Left ventricle myocardium inferior (tissue), 1 donor: ENCODE measurements at regions not wholly inside any gene's neighbourhood (a gene's known extent, or its start where the extent isn't known, plus 50 kb on each side); places are given as distances from the start of the nearest gene placed in this dataset.

Experiments
- DNase-seq: peaks from one replicate; pipeline ENCODE4 v3.0.0-alpha.2; 2020
- H3K27ac ChIP-seq: fragments of 200-600 bp; replicated peaks from 2 replicates; pipeline ENCODE4 v1.8.0; 2021
- H3K27me3 ChIP-seq: fragments of 200-600 bp; 2 replicates; pipeline ENCODE4 v1.8.0; 2021; ENCODE audit warnings: low read depth
- H3K36me3 ChIP-seq: fragments of 200-600 bp; 2 replicates; pipeline ENCODE4 v1.8.0; 2021
- H3K4me1 ChIP-seq: fragments of 200-600 bp; 2 replicates; pipeline ENCODE4 v1.8.0; 2021
- H3K4me3 ChIP-seq: fragments of 200-600 bp; 2 replicates; pipeline ENCODE4 v1.8.0; 2021; ENCODE audit warnings: mild to moderate bottlenecking, moderate library complexity
- H3K9me3 ChIP-seq: fragments of 200-600 bp; replicated peaks from 2 replicates; pipeline ENCODE4 v1.8.0; 2021
- intact Hi-C: fragments of 100-400 bp; cut with micrococcal nuclease; formaldehyde crosslinking; loops from one replicate; pipeline ENCODE4 v1.11.0; 2022
- TF ChIP-seq, protein P1 (sequence below): fragments of 200-600 bp; IDR thresholded peaks from 2 replicates; pipeline ENCODE4 v1.8.0; 2021; ENCODE audit warnings: antibody characterized with exemption, mild to moderate bottlenecking, borderline replicate concordance
- donor health status: DM: no; HTN: yes; CAD: no; lungs with severe emphysema.

DNA sequence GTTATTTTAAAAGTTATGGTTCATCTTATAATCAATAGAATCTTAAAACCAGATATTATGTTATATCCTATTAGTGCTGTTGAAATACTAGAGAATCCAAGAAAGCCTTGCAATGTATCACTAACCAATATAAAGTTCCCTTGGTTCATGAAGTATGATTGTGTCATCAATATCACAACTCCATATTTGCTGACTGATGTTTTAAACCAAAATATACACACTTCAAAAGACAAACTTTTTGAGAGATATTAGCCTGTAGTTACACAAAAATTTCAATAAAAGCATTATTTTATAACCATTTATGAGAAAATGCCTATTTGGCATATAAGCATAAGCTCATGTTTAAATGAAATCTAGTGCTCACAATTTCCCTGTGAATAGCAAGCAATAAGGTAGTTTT is 198.6 kb downstream of the CENPC start:
- intact Hi-C loops, result no loop called here
- no peaks in the 10 kb centered on the region for H3K36me3 ChIP-seq
- H3K4me3 ChIP-seq, result no peak overlapping the region
- no peak for DNase-seq
- H3K27ac ChIP-seq, result no peak overlapping the region
- TF ChIP-seq, protein P1, sequence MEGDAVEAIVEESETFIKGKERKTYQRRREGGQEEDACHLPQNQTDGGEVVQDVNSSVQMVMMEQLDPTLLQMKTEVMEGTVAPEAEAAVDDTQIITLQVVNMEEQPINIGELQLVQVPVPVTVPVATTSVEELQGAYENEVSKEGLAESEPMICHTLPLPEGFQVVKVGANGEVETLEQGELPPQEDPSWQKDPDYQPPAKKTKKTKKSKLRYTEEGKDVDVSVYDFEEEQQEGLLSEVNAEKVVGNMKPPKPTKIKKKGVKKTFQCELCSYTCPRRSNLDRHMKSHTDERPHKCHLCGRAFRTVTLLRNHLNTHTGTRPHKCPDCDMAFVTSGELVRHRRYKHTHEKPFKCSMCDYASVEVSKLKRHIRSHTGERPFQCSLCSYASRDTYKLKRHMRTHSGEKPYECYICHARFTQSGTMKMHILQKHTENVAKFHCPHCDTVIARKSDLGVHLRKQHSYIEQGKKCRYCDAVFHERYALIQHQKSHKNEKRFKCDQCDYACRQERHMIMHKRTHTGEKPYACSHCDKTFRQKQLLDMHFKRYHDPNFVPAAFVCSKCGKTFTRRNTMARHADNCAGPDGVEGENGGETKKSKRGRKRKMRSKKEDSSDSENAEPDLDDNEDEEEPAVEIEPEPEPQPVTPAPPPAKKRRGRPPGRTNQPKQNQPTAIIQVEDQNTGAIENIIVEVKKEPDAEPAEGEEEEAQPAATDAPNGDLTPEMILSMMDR, result no peak
- no peaks in the 10 kb centered on the region for H3K4me1 ChIP-seq
- H3K27me3 ChIP-seq, result no peaks in the 10 kb centered on the region
- no peaks in the 10 kb centered on the region for H3K9me3 ChIP-seq

DNA sequence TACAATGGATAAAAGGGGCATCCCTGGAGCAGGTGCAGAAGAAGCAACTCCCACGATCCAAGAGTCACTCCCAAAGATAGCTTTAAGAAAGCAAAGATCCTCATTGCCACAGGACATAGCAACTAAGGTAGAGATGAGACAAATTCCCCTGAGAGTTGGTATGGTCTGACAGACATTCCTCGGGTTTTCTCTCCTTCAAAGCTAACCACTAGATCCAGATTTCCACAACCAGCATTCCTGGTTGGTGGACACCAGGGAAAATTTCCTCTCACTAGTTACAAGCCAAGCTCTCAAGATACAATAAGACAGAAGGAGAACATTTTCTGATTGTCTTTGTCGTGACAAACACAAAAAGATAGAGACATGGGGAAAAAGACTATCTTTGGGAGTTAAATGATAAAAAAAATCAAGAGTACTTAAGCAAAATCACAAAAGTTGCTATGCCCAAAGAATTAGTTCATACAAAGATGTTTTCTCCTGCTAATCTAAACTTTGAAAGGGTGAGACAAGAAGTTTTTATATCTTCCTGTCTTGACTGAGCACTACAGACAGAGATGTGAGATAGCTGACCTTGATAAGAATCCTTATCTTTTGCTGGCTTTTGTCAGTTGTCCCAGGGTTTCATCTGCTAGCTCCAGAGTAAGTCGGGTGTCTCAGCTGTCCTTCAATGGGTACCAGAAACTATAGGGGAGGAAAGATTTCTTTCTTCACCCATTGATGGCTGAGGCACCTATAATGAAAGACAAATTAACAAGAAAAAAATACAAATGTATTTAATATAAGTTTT is 200.5 kb downstream of the CENPC start:
- H3K9me3 ChIP-seq, result no peaks in the 10 kb centered on the region
- intact Hi-C loops, result no loop called here
- no peak overlapping the region for H3K4me3 ChIP-seq
- H3K27ac ChIP-seq, result no peak overlapping the region
- TF ChIP-seq, protein P1, result no peak
- H3K36me3 ChIP-seq, result no peaks in the 10 kb centered on the region
- no peaks in the 10 kb centered on the region for H3K27me3 ChIP-seq
- no peak for DNase-seq
- H3K4me1 ChIP-seq, result no peaks in the 10 kb centered on the region

DNA sequence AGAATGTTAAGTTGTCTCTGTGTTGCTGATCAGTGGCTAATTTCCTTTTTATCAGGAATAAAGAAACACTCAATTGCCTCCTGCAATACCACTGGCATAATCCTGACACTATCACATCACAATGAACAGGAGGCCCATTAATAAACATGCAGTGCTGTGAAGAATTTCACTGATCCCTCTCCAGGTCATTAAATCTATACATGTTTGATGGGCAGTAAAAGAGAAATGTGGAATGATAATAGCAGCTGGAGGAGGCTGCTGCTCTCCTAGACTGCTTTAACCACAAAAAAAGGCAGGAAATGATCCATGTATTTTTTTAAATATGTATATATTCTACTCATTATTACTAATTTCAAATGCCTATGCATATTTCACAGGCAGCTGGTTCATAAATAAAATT is 202.1 kb downstream of the CENPC start:
- Histone ChIP-seq H3K4me3 (no peak overlapping the region), H3K4me1 (no peaks in the 10 kb centered on the region), H3K27me3 (no peaks in the 10 kb centered on the region), H3K27ac (no peak overlapping the region), H3K9me3 (no peaks in the 10 kb centered on the region), H3K36me3 (no peaks in the 10 kb centered on the region)
- no peak for DNase-seq
- TF ChIP-seq, protein P1, result no peak
- intact Hi-C loops, result no loop called here

DNA sequence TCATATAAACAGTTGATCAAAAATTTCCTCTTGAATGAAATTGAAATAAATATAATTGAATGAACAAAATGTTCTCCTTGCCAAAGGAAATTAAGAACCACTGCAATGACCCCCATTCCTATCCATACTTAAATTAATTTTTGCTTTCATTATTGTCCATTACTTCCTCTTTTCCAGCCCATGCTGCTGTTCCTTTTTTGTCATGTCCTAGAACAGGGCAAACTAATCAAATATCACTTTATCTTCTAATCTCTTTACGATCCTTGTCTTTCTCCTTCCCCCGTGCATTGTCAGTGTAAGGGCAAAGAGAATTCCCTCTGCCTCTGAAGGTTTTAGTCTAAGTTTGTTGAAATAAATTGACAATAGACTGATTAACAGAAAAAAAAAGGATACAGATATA is 203.0 kb downstream of the CENPC start:
- Histone ChIP-seq H3K9me3 (no peaks in the 10 kb centered on the region), H3K4me3 (no peak overlapping the region), H3K27me3 (no peaks in the 10 kb centered on the region), H3K27ac (no peak overlapping the region), H3K4me1 (no peaks in the 10 kb centered on the region), H3K36me3 (no peaks in the 10 kb centered on the region)
- TF ChIP-seq, protein P1, result no peak
- intact Hi-C loops, result no loop called here
- DNase-seq, result no peak

DNA sequence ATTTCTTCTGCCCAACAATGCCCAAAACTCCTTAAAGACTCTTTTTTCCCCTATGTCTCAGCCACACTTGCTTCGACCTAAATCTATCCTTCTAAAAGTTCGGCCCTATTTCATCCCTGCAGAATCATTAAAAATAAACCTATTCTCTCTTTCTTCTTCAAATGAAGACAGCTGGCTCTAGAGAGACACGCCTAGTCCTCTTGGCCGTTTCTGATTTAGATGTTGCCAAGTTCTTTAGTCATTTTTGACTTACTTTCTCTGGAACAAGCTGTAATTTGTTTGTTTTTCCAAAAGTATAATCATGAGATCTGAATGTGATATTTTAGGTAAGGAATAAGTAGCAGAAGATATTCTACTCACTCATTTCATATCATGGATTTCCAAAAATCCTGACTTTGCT is 211.6 kb downstream of the CENPC start:
- no peaks in the 10 kb centered on the region for H3K4me1 ChIP-seq
- no peak overlapping the region for H3K27ac ChIP-seq
- H3K27me3 ChIP-seq, result no peaks in the 10 kb centered on the region
- TF ChIP-seq, protein P1, result no peak
- H3K9me3 ChIP-seq, result no peaks in the 10 kb centered on the region
- H3K36me3 ChIP-seq, result no peaks in the 10 kb centered on the region
- no peak for DNase-seq
- intact Hi-C loops, result no loop called here
- no peak overlapping the region for H3K4me3 ChIP-seq
